PC-3 (cell line): ENCODE measurements at regions not wholly inside any gene's neighbourhood (a gene's known extent, or its start where the extent isn't known, plus 50 kb on each side); places are given as distances from the start of the nearest gene placed in this dataset.

Experiments
- CTCF ChIP-seq: fragments of 300-600 bp; sonication (generic); conservative IDR thresholded peaks from 2 replicates; pipeline ENCODE4 v1.5.1; 2017; ENCODE audit warnings: antibody characterized with exemption, low read depth, mild to moderate bottlenecking, low read length
- EZH2 ChIP-seq: fragments of 300-600 bp; sonication (generic); IDR thresholded peaks from one replicate; pipeline ENCODE4 v1.6.1; 2017; ENCODE audit warnings: antibody characterized with exemption, mild to moderate bottlenecking, low read length; ENCODE audit not compliant: unreplicated experiment
- EZH2phosphoT487 ChIP-seq: fragments of 300-600 bp; sonication (generic); IDR thresholded peaks from 2 replicates; pipeline ENCODE4 v1.6.1; 2018; ENCODE audit warnings: mild to moderate bottlenecking, antibody characterized with exemption, low read length, borderline replicate concordance

DNA sequence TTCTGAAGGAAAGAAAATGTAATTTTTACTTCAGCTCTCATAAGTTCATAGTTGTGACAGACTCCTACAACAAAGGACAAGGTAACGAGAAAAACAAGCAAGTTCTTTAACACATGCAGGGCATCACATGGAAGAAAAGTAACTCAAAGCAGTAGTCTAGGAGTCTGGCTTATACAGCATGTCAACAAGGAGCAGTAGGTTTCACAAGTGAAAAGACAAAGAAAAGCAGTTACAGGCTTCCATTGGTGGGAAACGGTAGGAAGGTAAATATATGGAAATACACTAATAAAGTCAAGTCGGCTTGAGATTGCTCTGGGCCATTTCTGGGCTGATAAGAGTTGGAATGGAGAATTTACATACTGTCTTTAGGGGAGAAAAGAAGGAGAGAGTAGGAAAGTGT, 228.4 kb upstream of the ZFP42 start:
- TF ChIP-seq CTCF = no peak
- TF ChIP-seq EZH2 = no peak
- TF ChIP-seq EZH2phosphoT487 = no peak
